Fibroblast of villous mesenchyme (primary cell): ENCODE measurements at regions not wholly inside any gene's neighbourhood (a gene's known extent, or its start where the extent isn't known, plus 50 kb on each side); places are given as distances from the start of the nearest gene placed in this dataset.

Experiments
- DNase-seq: peaks from one replicate; pipeline ENCODE4 v3.0.0-alpha.2; 2010; ENCODE audit warnings: low read depth
- H3K4me3 ChIP-seq: 2 replicates; pipeline ENCODE4 v1.5.1; 2011; ENCODE audit warnings: low read depth, mild to moderate bottlenecking, low read length
- TF ChIP-seq, protein P1 (sequence below): IDR thresholded peaks from 2 replicates; pipeline ENCODE4 v1.5.1; 2012; ENCODE audit warnings: low read depth, mild to moderate bottlenecking, low read length; ENCODE audit not compliant: insufficient read depth

DNA sequence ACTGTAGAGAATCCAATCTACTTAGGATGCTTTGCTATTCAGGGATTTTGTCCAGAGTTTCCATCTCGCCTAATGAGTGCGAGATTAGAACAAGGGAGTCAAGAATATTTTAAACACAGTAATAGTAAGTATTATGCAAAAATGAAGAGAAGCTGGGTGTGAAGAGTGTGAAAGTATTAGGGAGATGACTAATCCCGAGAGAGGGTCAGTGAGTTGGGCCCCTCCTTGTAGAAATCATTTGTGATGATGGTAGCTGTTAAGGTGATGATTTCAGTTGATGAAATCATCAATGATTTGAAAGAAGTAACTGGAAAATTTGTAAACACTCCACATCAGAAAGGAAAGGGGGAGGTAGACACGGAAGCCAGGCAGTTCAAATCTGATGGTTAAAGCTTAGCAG is 478.9 kb upstream of the MGAT4C start:
- no peak overlapping the region for H3K4me3 ChIP-seq
- no peak for DNase-seq
- TF ChIP-seq, protein P1, sequence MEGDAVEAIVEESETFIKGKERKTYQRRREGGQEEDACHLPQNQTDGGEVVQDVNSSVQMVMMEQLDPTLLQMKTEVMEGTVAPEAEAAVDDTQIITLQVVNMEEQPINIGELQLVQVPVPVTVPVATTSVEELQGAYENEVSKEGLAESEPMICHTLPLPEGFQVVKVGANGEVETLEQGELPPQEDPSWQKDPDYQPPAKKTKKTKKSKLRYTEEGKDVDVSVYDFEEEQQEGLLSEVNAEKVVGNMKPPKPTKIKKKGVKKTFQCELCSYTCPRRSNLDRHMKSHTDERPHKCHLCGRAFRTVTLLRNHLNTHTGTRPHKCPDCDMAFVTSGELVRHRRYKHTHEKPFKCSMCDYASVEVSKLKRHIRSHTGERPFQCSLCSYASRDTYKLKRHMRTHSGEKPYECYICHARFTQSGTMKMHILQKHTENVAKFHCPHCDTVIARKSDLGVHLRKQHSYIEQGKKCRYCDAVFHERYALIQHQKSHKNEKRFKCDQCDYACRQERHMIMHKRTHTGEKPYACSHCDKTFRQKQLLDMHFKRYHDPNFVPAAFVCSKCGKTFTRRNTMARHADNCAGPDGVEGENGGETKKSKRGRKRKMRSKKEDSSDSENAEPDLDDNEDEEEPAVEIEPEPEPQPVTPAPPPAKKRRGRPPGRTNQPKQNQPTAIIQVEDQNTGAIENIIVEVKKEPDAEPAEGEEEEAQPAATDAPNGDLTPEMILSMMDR: no peak

DNA sequence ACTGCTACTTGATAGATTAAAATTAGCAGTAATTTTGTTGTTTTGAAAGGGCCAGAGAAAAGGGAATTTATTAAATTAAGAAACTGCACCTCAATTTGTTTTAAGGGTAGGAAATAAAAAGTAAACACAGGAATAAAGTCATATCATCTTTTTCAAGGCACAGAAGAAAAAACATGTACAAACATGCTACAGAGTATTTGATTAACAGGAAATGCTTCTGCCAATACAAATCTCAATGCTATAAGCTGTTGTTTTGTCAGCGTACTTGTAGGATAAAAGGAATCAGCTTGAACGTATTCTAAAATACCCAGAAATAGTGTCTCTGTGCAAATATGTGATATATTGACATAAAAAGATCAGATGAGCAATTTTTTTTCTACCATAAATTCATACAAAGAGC is 474.0 kb upstream of the MGAT4C start:
- DNase-seq: no peak
- TF ChIP-seq, protein P1: no peak
- no peak overlapping the region for H3K4me3 ChIP-seq

- no peak overlapping the region for H3K4me3 ChIP-seq
- no peak for DNase-seq
- TF ChIP-seq, protein P1: no peak
Observed at GRCh38 chr12:86729739-86730138, 473.5 kb upstream of the MGAT4C start.

DNA sequence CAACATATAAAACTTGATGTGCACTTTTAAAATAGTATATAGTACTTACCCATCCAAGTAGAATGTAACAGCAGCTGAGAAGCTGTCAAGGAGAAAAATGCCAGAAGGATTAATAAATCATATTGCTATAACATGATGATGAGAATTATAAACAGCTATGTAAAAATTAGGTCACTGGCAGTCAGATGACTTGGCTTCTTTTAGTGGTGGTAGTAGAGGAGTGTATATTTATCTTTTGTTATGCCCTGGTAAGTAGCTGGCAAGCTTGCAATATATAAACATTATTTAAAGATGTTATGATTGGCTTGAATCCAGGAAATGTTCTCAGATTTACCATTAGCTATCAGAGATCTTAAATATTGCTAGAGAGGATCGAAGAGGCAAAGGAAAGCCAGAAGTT is 471.0 kb upstream of the MGAT4C start:
- H3K4me3 ChIP-seq: no peak overlapping the region
- peak; percentile 85 for DNase-seq
- TF ChIP-seq, protein P1: no peak

DNA sequence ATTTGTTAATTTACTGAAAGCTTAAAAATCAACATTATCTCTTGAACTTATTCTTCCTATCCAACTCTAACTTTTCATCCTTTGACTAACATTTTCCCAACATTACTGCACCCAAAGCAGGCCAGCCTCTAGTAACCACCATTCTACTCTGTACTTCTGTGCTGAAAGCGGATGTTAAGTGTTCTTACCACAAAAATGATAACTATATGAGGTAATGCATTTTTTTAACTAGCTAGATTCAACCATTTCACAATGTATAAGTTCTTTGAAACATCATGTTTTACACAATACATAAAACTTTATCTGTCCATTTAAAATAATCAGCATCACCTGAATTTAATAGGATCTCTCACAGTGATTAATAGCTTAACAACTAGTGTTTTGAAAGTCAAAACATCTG is 468.5 kb upstream of the MGAT4C start:
- TF ChIP-seq, protein P1: no peak
- peak; percentile 90 for DNase-seq
- no peak overlapping the region for H3K4me3 ChIP-seq

DNA sequence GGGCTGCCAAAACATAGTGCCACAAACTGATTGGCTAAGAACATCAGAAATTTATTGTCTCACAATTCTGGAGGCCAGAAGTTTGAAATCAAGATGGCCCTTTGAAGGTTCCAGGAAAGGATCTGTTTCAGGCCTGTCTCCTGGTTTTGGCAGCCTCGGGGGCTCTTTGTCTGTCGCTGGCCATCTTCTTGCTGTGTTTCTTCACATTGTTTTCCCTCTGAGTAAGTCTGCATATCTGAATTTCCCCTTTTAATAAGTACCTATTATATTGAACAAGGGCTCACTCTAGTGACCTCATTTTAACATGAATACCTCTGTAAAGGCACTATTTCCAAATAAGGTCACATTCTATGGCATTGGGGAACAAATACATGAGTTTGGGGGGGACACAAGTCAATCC is 467.1 kb upstream of the MGAT4C start:
- TF ChIP-seq, protein P1: no peak
- H3K4me3 ChIP-seq: no peak overlapping the region
- DNase-seq: no peak

DNA sequence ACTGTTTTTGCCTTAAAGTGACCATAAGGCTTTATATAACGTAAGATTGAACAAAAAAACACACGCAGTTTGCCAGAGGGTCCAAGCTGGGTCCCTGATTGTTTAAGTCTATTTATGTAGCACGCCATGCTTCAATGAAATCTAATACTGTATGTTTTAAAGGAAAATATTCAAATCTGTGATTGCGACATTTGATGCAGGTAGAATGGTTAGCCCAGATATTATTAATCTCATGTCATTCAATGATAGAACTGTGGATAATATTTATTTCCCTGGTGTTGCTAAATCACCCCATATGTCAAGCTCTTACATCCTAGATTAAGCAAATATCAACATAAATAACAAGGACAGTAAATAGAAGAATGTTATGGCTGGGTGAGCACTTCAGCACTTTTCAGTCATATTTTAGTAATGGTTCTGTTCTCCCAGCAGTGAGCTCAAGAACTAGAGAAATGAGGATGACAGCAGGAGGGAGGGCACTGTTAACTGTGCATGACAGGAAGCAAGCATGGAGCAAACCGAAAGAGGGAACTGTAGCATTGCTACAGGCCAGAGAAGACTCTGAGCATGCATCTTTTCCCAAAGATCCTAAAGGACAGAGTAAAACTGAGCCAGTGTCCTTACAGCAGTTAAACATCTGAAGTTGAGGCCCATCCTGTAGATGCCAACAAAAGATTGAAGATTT is 465.7 kb upstream of the MGAT4C start:
- TF ChIP-seq, protein P1: no peak
- H3K4me3 ChIP-seq: no peak overlapping the region
- no peak for DNase-seq
